ENCODE measurements at regions not wholly inside any gene's neighbourhood (a gene's known extent, or its start where the extent isn't known, plus 50 kb on each side); places are given as distances from the start of the nearest gene placed in this dataset.

GRCh38 chr22:48779211-48779643, 1048.4 kb downstream of the BRD1 start:
- FAIRE-seq (no peak), DNase-seq (ENCODE audit: insufficient read length, low spot score) (no peak)
- no peak for TF ChIP-seq CTCF (IDR thresholded peaks at IDR 0.05; ENCODE audit: insufficient read depth, missing control alignments)

- TF ChIP-seq CTCF (IDR thresholded peaks at IDR 0.05; ENCODE audit: insufficient read depth, missing control alignments), result no peak
- FAIRE-seq (no peak), DNase-seq (ENCODE audit: insufficient read length, low spot score) (no peak)
These were observed 1049.1 kb downstream of the BRD1 start for GRCh38 chr22:48778308-48779195.

- FAIRE-seq, result no peak
- DNase-seq (ENCODE audit: insufficient read length, low spot score), result no peak
- no peak for TF ChIP-seq CTCF (IDR thresholded peaks at IDR 0.05; ENCODE audit: insufficient read depth, missing control alignments)
These were observed 1055.3 kb downstream of the BRD1 start for GRCh38 chr22:48772286-48772907.

GRCh38 chr22:48765595-48765994, 1062.1 kb downstream of the BRD1 start:
- FAIRE-seq, result no peak

GRCh38 chr22:48761546-48761945, 1066.1 kb downstream of the BRD1 start:
- FAIRE-seq (no peak), DNase-seq (ENCODE audit: insufficient read length, low spot score) (no peak)
- no peak for TF ChIP-seq CTCF (IDR thresholded peaks at IDR 0.05; ENCODE audit: insufficient read depth, missing control alignments)

More at GRCh38 chr22:48765595-48765994, 1062.1 kb downstream of the BRD1 start:
- no peak for DNase-seq (ENCODE audit: insufficient read length, low spot score)
- no peak for TF ChIP-seq CTCF (IDR thresholded peaks at IDR 0.05; ENCODE audit: insufficient read depth, missing control alignments)

GRCh38 chr22:48760481-48761390, 1066.9 kb downstream of the BRD1 start:
- no peak for TF ChIP-seq CTCF (IDR thresholded peaks at IDR 0.05; ENCODE audit: insufficient read depth, missing control alignments)
- FAIRE-seq, result no peak

More at GRCh38 chr22:48760481-48761390, 1066.9 kb downstream of the BRD1 start:
- no peak for DNase-seq (ENCODE audit: insufficient read length, low spot score)

All from D721Med (cell line).